ENCODE measurements at regions not wholly inside any gene's neighbourhood (a gene's known extent, or its start where the extent isn't known, plus 50 kb on each side); places are given as distances from the start of the nearest gene placed in this dataset.
A peak's percentile ranks its signal among the peaks of the same experiment; 100 is the strongest.

DNA sequence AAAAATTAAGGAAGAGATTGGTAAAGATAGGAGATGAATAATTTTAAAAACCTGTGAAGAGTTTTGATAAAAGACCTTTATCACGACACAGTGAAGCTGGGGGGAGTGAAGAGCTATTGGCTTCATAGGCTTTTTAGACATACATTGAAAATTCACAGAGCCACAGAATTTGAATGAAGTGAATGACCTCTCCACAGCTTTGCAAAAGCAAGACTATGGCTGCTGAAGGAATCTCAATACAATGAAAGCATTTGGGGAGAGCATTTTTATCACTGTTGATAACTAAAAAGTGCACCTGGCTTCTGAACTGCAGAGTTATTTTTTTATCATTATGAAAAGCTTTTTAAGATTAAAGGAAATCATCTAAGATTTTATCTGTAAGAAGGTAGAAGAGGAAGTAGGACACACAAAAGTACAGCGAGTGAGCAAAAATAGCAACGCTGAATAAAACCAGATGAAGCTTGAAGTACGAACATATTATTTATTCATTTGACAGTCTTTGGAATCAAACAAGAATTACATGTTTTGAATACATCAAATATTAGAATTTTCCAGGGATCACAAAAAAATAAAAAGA is 317.5 kb downstream of the KCNC2 start:
- H3K27ac Mint-ChIP-seq (ENCODE audit: low read depth, unreplicated experiment): no peak overlapping the region
- intact Hi-C loops (cut with micrococcal nuclease): no loop called here

DNA sequence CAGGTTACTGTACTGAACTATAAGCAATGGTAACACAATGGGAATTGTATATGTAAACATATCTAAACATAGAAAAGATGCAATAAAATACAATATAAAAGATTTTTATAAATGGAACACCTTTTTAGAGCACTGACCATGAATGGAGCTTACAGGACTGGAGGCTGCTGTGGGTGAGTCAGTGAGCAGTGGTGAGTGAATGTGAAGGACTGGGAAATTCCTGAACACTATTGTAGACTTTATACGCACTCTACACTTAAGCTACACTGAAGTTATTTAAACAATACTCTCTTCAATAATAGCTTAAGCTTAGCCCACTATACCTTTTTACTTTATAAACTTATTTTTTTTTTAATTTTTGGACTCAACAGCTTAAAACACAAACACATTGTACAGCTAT is 313.5 kb downstream of the KCNC2 start:
- H3K9me3 Mint-ChIP-seq (ENCODE audit: unreplicated experiment): no peaks in the 10 kb centered on the region
- POLR2A ChIA-PET: no interaction called here
- intact Hi-C loops (cut with micrococcal nuclease): no loop called here
- H3K27me3 Mint-ChIP-seq (ENCODE audit: insufficient read depth, unreplicated experiment): no peaks in the 10 kb centered on the region
- TF ChIP-seq, protein P1, sequence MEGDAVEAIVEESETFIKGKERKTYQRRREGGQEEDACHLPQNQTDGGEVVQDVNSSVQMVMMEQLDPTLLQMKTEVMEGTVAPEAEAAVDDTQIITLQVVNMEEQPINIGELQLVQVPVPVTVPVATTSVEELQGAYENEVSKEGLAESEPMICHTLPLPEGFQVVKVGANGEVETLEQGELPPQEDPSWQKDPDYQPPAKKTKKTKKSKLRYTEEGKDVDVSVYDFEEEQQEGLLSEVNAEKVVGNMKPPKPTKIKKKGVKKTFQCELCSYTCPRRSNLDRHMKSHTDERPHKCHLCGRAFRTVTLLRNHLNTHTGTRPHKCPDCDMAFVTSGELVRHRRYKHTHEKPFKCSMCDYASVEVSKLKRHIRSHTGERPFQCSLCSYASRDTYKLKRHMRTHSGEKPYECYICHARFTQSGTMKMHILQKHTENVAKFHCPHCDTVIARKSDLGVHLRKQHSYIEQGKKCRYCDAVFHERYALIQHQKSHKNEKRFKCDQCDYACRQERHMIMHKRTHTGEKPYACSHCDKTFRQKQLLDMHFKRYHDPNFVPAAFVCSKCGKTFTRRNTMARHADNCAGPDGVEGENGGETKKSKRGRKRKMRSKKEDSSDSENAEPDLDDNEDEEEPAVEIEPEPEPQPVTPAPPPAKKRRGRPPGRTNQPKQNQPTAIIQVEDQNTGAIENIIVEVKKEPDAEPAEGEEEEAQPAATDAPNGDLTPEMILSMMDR (IDR thresholded peaks at IDR 0.05; ENCODE audit: unreplicated experiment): no peak
- CTCF ChIA-PET: interaction anchor here (0.6 to 1.3 kb wide), 4 partner anchors 12 to 585 kb away, joined by 3 to 5 read pairs (median 4); no protein-coding TSS in a partner anchor
- H3K4me3 Mint-ChIP-seq (ENCODE audit: unreplicated experiment): no peak overlapping the region
- no TSS peak for BruUV-seq (replicated peaks)
- H3K36me3 Mint-ChIP-seq (ENCODE audit: insufficient read depth, unreplicated experiment): peaks cover 4% of the 10 kb centered on the region
- no peak for DNase-seq (ENCODE audit: unreplicated experiment)
- H3K4me1 Mint-ChIP-seq (ENCODE audit: insufficient read depth, unreplicated experiment): peaks cover 9% of the 10 kb centered on the region
- no peak overlapping the region for H3K27ac Mint-ChIP-seq (ENCODE audit: low read depth, unreplicated experiment)

More for the DNA sequence above, 317.5 kb downstream of the KCNC2 start:
- Mint-ChIP-seq H3K9me3 (ENCODE audit: unreplicated experiment) (no peaks in the 10 kb centered on the region), H3K4me3 (ENCODE audit: unreplicated experiment) (no peak overlapping the region), H3K4me1 (ENCODE audit: insufficient read depth, unreplicated experiment) (peaks cover 17% of the 10 kb centered on the region), H3K27me3 (ENCODE audit: insufficient read depth, unreplicated experiment) (no peaks in the 10 kb centered on the region), H3K36me3 (ENCODE audit: insufficient read depth, unreplicated experiment) (no peaks in the 10 kb centered on the region)
- no TSS peak for BruUV-seq (replicated peaks)
- TF ChIP-seq, protein P1 (IDR thresholded peaks at IDR 0.05; ENCODE audit: unreplicated experiment): no peak
- ChIA-PET POLR2A (interaction anchor here (1.5 kb wide), 1 partner anchor 238 kb away, joined by 3 read pairs; no protein-coding TSS in a partner anchor), CTCF (interaction anchor here (1.5 kb wide), 1 partner anchor 11 kb away, joined by 4 read pairs; no protein-coding TSS in a partner anchor)
- DNase-seq (ENCODE audit: unreplicated experiment): no peak

DNA sequence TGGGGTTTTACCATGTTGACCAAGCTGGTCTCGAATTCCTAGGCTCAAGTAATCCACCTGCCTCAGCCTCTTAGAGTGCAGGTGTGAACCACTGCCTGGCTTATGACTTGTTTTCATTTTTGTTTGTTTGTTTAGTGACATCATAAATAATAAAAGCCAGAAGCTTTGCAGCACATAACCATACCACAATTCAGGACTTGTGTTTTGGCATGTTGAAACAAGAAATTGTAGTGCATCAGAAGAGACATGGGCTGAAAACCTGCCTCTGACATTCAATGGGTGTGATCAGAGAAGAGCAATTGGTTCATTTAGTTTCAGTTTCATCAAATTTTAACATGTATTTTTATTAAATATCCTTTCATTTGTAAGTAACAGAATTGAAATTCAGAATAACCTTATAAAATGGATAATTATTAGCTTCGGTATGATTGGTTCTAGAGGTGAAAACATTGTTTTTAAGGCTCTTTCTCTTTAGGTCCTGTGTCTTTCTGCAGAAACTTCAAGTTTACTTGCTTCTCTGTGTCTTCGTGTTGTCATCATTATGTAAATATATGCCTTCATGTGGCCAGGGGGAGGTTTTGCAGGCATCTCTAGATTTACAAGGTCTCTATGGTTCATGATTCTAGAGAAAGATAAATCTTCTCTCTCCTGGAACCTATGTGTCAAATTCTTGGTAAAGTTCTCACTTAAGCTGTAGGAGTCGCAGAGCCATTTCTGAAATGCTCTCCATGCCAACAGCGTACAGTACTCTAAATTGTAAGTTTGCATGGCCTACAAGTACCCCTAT is 312.0 kb downstream of the KCNC2 start:
- ChIA-PET POLR2A (no interaction called here), CTCF (interaction anchor here (0.7 to 1.3 kb wide), 2 partner anchors 11 to 348 kb away, joined by 4 read pairs; no protein-coding TSS in a partner anchor)
- peaks cover 4% of the 10 kb centered on the region for H3K36me3 Mint-ChIP-seq (ENCODE audit: insufficient read depth, unreplicated experiment)
- H3K27me3 Mint-ChIP-seq (ENCODE audit: insufficient read depth, unreplicated experiment): no peaks in the 10 kb centered on the region
- intact Hi-C loops (cut with micrococcal nuclease): no loop called here
- TF ChIP-seq, protein P1 (IDR thresholded peaks at IDR 0.05; ENCODE audit: unreplicated experiment): no peak
- H3K4me3 Mint-ChIP-seq (ENCODE audit: unreplicated experiment): no peak overlapping the region
- DNase-seq (ENCODE audit: unreplicated experiment): no peak
- H3K27ac Mint-ChIP-seq (ENCODE audit: low read depth, unreplicated experiment): no peak overlapping the region
- H3K9me3 Mint-ChIP-seq (ENCODE audit: unreplicated experiment): no peaks in the 10 kb centered on the region
- BruUV-seq (replicated peaks): no TSS peak
- peaks cover 9% of the 10 kb centered on the region for H3K4me1 Mint-ChIP-seq (ENCODE audit: insufficient read depth, unreplicated experiment)

DNA sequence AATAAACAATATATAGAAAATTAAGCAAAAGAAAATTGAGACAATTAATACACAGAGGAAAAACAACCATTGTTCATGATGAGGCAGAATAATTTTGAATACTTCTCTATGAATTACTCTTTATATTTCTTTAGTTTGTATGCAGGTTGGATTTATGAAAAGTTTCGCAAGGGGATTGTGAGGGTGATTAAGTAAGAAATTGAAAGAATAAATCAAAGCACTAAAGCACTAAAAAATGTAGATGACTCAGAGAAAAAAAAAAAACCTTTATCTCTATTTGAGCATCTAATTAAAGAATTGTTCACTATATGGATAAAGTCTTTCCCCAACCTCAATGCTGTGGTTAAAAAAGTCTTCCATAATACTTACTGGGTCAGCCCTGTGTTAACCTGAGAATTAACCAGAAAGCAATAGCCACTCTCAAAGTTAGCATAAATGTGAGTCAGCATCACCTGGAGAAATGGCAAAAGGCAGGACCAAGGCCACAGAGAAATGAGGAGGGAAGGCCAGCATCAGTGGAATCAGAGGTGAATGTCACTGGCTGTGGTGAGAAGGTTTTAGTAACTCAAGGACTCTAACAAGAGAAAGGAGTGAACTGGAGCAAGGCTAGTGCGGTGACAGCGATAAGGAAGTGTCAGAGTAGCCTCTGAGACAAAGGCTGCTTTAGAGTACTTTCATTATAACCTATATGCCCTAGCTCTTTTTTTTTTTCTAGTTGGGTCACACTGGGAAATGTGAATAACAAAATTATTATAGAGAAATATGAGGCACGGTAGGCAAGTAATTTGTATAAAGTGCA is 310.4 kb downstream of the KCNC2 start:
- peak; percentile 18 for DNase-seq (ENCODE audit: unreplicated experiment)
- TF ChIP-seq, protein P1 (IDR thresholded peaks at IDR 0.05; ENCODE audit: unreplicated experiment): no peak
- no TSS peak for BruUV-seq (replicated peaks)

More for the DNA sequence above, 310.4 kb downstream of the KCNC2 start:
- Mint-ChIP-seq H3K36me3 (ENCODE audit: insufficient read depth, unreplicated experiment) (peaks cover 4% of the 10 kb centered on the region), H3K27ac (ENCODE audit: low read depth, unreplicated experiment) (no peak overlapping the region), H3K4me1 (ENCODE audit: insufficient read depth, unreplicated experiment) (peaks cover 9% of the 10 kb centered on the region), H3K27me3 (ENCODE audit: insufficient read depth, unreplicated experiment) (no peaks in the 10 kb centered on the region), H3K4me3 (ENCODE audit: unreplicated experiment) (no peak overlapping the region), H3K9me3 (ENCODE audit: unreplicated experiment) (no peaks in the 10 kb centered on the region)
- intact Hi-C loops (cut with micrococcal nuclease): no loop called here
- CTCF ChIA-PET: no interaction called here
- POLR2A ChIA-PET: interaction anchor here (1.2 kb wide), 1 partner anchor 12 kb away, joined by 3 read pairs; no protein-coding TSS in a partner anchor

Measured in MCF 10A (cell line).